HCT116 (cell line): ENCODE measurements at regions not wholly inside any gene's neighbourhood (a gene's known extent, or its start where the extent isn't known, plus 50 kb on each side); places are given as distances from the start of the nearest gene placed in this dataset.

Experiments used
- ATAC-seq: fragments of 200-7000 bp; cut with Tn5 transposase; 2 replicates; pipeline ENCODE4 v1.9.1; 2020; ENCODE audit warnings: mild to moderate bottlenecking, moderate library complexity
- BruUV-seq: library from RNA; stranded (reverse); fragments of 400-500 nt; replicated peaks from 2 replicates; lab custom pipeline; 2021; lab: Mats Ljungman, UMichigan
- CTCF ChIA-PET: fragments of 300-600 bp; sonication (Branson Sonifier 250); formaldehyde crosslinking; loops from one replicate; lab custom pipeline; 2021; ENCODE audit warnings: antibody characterized with exemption; lab: Charles Lee
- POLR2A ChIA-PET: fragments of 300-600, 350-600 bp; sonication (Branson Sonifier 250); formaldehyde crosslinking; loops from one replicate; lab custom pipeline; 2021; ENCODE audit warnings: antibody characterized with exemption; lab: Charles Lee
- RAD21 ChIA-PET, 2 experiments: fragments of 300-600 bp; sonication (Branson Sonifier 250); formaldehyde crosslinking; loops; one replicate each; lab custom pipeline; 2023; ENCODE audit warnings: low total read pairs in 2 of 2; ENCODE audit not compliant: uncharacterized antibody in 2 of 2, unreplicated experiment in 2 of 2, low non-redundant PET in 1 of 2; lab: Charles Lee
- DNase-seq: peaks from one replicate; pipeline ENCODE4 v3.0.0-alpha.2; 2010; ENCODE audit warnings: low read depth, low spot score
- H2AFZ ChIP-seq: fragments of 200-600 bp; shearing (Covaris generic), sonication (generic); 2 replicates; pipeline ENCODE4 v1.6.1; 2017; ENCODE audit warnings: low read depth, mixed run types, mixed read lengths, antibody characterized with exemption, low read length; ENCODE audit not compliant: poor library complexity, severe bottlenecking
- H3K27ac ChIP-seq: 2 replicates; pipeline ENCODE4 v1.5.1; 2012; ENCODE audit warnings: low read depth, low read length
- H3K27me3 ChIP-seq: fragments of 200-600 bp; sonication (generic); 2 replicates; pipeline ENCODE4 v1.6.1; 2016; ENCODE audit warnings: mixed run types, low read length, mixed read lengths; ENCODE audit not compliant: insufficient read depth
- H3K36me3 ChIP-seq, 2 experiments: fragments of 200-500 bp in 1 of 2; fragments of 200-600 bp in 1 of 2; sonication (Bioruptor generic) in 1 of 2; sonication (generic) in 1 of 2; 2 replicates each; pipeline versions ENCODE4 v1.5.1 to v1.6.1; 2014 to 2016; ENCODE audit warnings: low read length in 2 of 2, inconsistent platforms in 1 of 2, mixed read lengths in 1 of 2, mixed run types in 1 of 2; ENCODE audit not compliant: insufficient read depth in 2 of 2, control insufficient read depth in 1 of 2
- H3K4me1 ChIP-seq, 2 experiments: fragments of 200-600 bp in 1 of 2; sonication (generic) in 1 of 2; 2 replicates each; pipeline versions ENCODE4 v1.5.1 to v1.6.1; 2012 to 2017; ENCODE audit warnings: low read length in 2 of 2, inconsistent platforms in 1 of 2, mild to moderate bottlenecking in 1 of 2, mixed read lengths in 1 of 2, mixed run types in 1 of 2, moderate library complexity in 1 of 2; ENCODE audit not compliant: insufficient read depth in 2 of 2, control insufficient read depth in 1 of 2
- H3K4me2 ChIP-seq: fragments of 200-600 bp; sonication (generic); 2 replicates; pipeline ENCODE4 v1.6.1; 2017; ENCODE audit warnings: mixed run types, low read length, mixed read lengths
- H3K4me3 ChIP-seq, 2 experiments: fragments of 200-600 bp in 1 of 2; sonication (generic) in 1 of 2; replicated peaks in 1 of 2; 2 replicates each; pipeline ENCODE4 v1.5.1; 2011 to 2016; ENCODE audit warnings: low read length in 2 of 2, control low read depth in 1 of 2, low read depth in 1 of 2, mild to moderate bottlenecking in 1 of 2, mixed read lengths in 1 of 2, mixed run types in 1 of 2
- H3K79me2 ChIP-seq: fragments of 200-600 bp; sonication (generic); 2 replicates; pipeline ENCODE4 v1.6.1; 2017; ENCODE audit warnings: mild to moderate bottlenecking, mixed run types, low read length, moderate library complexity, mixed read lengths; ENCODE audit not compliant: insufficient read depth
- H3K9ac ChIP-seq: fragments of 200-600 bp; sonication (generic); 2 replicates; pipeline ENCODE4 v1.6.1; 2016; ENCODE audit warnings: low read length, mixed read lengths
- H3K9me2 ChIP-seq: fragments of 200-600 bp; sonication (generic), shearing (Covaris generic); 2 replicates; pipeline ENCODE4 v1.6.1; 2017; ENCODE audit warnings: mixed run types, mild to moderate bottlenecking, moderate library complexity; ENCODE audit not compliant: insufficient read depth
- H3K9me3 ChIP-seq, 2 experiments: fragments of 200-500 bp in 1 of 2; fragments of 200-600 bp in 1 of 2; sonication (Bioruptor generic) in 1 of 2; sonication (generic) in 1 of 2; 2 replicates each; pipeline ENCODE4 v1.6.1; 2014 to 2017; ENCODE audit warnings: low read length in 2 of 2, mixed read lengths in 2 of 2, inconsistent platforms in 1 of 2, low read depth in 1 of 2, mild to moderate bottlenecking in 1 of 2, mixed run types in 1 of 2, moderate library complexity in 1 of 2; ENCODE audit not compliant: control insufficient read depth in 1 of 2, insufficient read depth in 1 of 2
- H4K20me1 ChIP-seq: fragments of 200-600 bp; sonication (generic), shearing (Covaris generic); 2 replicates; pipeline ENCODE4 v1.6.1; 2017; ENCODE audit warnings: mixed run types, mild to moderate bottlenecking, moderate library complexity; ENCODE audit not compliant: insufficient read depth
- ATF3 ChIP-seq: IDR thresholded peaks from 2 replicates; pipeline ENCODE4 v1.6.1; 2012
- CBX3 ChIP-seq: IDR thresholded peaks from 2 replicates; pipeline ENCODE4 v1.6.1; 2012; ENCODE audit warnings: low read depth
- CTCF ChIP-seq, 3 experiments: fragments of 200-600 bp in 1 of 3; sonication (generic) in 1 of 3; IDR thresholded peaks in 2 of 3; conservative IDR thresholded peaks in 1 of 3; 2 replicates each; pipeline ENCODE4 v1.5.1; 2012 to 2017; ENCODE audit warnings: low read depth in 2 of 3, low read length in 2 of 3, antibody characterized with exemption in 1 of 3, borderline replicate concordance in 1 of 3, control low read depth in 1 of 3, mild to moderate bottlenecking in 1 of 3, mixed read lengths in 1 of 3, mixed run types in 1 of 3, moderate library complexity in 1 of 3; ENCODE audit not compliant: insufficient read depth in 1 of 3
- EGR1 ChIP-seq: IDR thresholded peaks from 2 replicates; pipeline ENCODE4 v1.6.1; 2012; ENCODE audit warnings: low read depth
- ELF1 ChIP-seq: IDR thresholded peaks from 2 replicates; pipeline ENCODE4 v1.6.1; 2012; ENCODE audit warnings: low read depth, borderline replicate concordance
- EZH2phosphoT487 ChIP-seq: fragments of 200-600 bp; IDR thresholded peaks from 2 replicates; pipeline ENCODE4 v1.6.1; 2018; ENCODE audit warnings: antibody characterized with exemption, borderline replicate concordance
- FOSL1 ChIP-seq: IDR thresholded peaks from 2 replicates; pipeline ENCODE4 v1.6.1; 2012; ENCODE audit warnings: low read depth
- POLR2A ChIP-seq: IDR thresholded peaks from 2 replicates; pipeline ENCODE4 v1.7.0; 2011; ENCODE audit warnings: borderline replicate concordance; ENCODE audit not compliant: insufficient read depth, insufficient read length; ENCODE audit errors: extremely low read depth
- RAD21 ChIP-seq: IDR thresholded peaks from 2 replicates; pipeline ENCODE4 v1.6.1; 2012; ENCODE audit warnings: low read depth, mild to moderate bottlenecking
- REST ChIP-seq: IDR thresholded peaks from 2 replicates; pipeline ENCODE4 v1.6.1; 2012; ENCODE audit warnings: low read depth
- SIN3A ChIP-seq: IDR thresholded peaks from 2 replicates; pipeline ENCODE4 v1.6.1; 2012; ENCODE audit warnings: low read depth
- ZBTB33 ChIP-seq: IDR thresholded peaks from 2 replicates; pipeline ENCODE4 v1.6.1; 2011; ENCODE audit warnings: mild to moderate bottlenecking, low read length, moderate library complexity; ENCODE audit not compliant: insufficient replicate concordance; ENCODE audit errors: extremely low read depth
- ZNF274 ChIP-seq: fragments of 200-500 bp; sonication (Bioruptor generic); IDR thresholded peaks from 2 replicates; pipeline ENCODE4 v1.6.1; 2014; ENCODE audit warnings: mild to moderate bottlenecking, low read depth, low read length, inconsistent platforms
- intact Hi-C: fragments of 100-400 bp; cut with micrococcal nuclease; formaldehyde crosslinking; loops from 2 replicates; pipeline ENCODE4 v1.10.0; 2022

GRCh38 chr6:149132336-149132735 is 185.2 kb upstream of the TAB2 start:
- no peak for ATAC-seq
- RAD21 ChIA-PET: no interaction called here

More at GRCh38 chr6:149132336-149132735, 185.2 kb upstream of the TAB2 start:
- no peaks in the 10 kb centered on the region for H3K79me2 ChIP-seq
- TF ChIP-seq RAD21 (no peak), ZBTB33 (no peak), EZH2phosphoT487 (no peak), CBX3 (no peak), EGR1 (no peak), ATF3 (no peak), CTCF (IDR thresholded peaks at IDR 0.05 in 2 of 3, conservative IDR thresholded peaks at IDR 0.05 in 1 of 3; ENCODE audit: borderline replicate concordance in 1 of 3, insufficient read depth in 1 of 3, low read depth in 2 of 3, low read length in 2 of 3) (no peak), POLR2A (no peak), SIN3A (no peak), REST (no peak), ZNF274 (no peak), ELF1 (no peak), FOSL1 (no peak)
- intact Hi-C loops: no loop called here
- POLR2A ChIA-PET: no interaction called here
- H4K20me1 ChIP-seq: no peaks in the 10 kb centered on the region
- H3K27ac ChIP-seq: no peak overlapping the region
- CTCF ChIA-PET: no interaction called here
- no peak overlapping the region for H2AFZ ChIP-seq
- BruUV-seq: no TSS peak
- no peak overlapping the region for H3K9ac ChIP-seq
- H3K9me3 ChIP-seq: no peaks in the 10 kb centered on the region
- H3K4me1 ChIP-seq: peaks cover 0 to under 1% of the 10 kb centered on the region in 2 experiments; a peak in 2 of 4 replicates
- no peak overlapping the region for H3K4me3 ChIP-seq
- DNase-seq: no peak
- H3K9me2 ChIP-seq: no peaks in the 10 kb centered on the region
- no peak overlapping the region for H3K4me2 ChIP-seq
- H3K36me3 ChIP-seq: no peaks in the 10 kb centered on the region
- no peaks in the 10 kb centered on the region for H3K27me3 ChIP-seq
